GM18507 (cell line): ENCODE measurements at regions not wholly inside any gene's neighbourhood (a gene's known extent, or its start where the extent isn't known, plus 50 kb on each side); places are given as distances from the start of the nearest gene placed in this dataset.

Experiments
- DNase-seq: peaks from one replicate; pipeline ENCODE4 v3.0.0; 2011; ENCODE audit warnings: low read depth; ENCODE audit not compliant: insufficient read length; ENCODE audit errors: extremely low spot score
- FAIRE-seq: peaks from 2 replicates; lab custom pipeline; 2011; peaks lifted over from hg19 to GRCh38; lab: Jason Lieb, UNC

GRCh38 chr1:56442290-56442877 is 137.0 kb downstream of the PLPP3 start:
- DNase-seq: no peak
- FAIRE-seq: no peak

DNA sequence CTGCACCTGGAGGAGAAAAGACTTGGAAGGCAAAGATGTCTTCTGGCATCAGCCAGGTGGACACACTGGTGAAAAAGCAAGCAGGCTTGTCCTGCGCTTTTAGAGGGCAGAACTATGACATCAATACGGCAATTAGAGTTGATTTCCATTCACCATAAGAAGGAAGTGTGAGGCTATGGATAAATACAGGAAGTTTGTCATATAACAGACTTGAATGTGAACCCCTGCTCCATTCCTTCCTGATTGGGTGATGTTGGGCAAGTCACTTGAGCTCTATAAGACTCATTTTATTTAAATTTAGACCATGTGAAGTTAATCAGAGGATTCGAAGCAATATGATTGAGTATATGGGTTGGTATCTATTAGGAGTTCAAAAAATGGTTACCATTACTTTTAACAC is 137.8 kb downstream of the PLPP3 start:
- no peak for DNase-seq

DNA sequence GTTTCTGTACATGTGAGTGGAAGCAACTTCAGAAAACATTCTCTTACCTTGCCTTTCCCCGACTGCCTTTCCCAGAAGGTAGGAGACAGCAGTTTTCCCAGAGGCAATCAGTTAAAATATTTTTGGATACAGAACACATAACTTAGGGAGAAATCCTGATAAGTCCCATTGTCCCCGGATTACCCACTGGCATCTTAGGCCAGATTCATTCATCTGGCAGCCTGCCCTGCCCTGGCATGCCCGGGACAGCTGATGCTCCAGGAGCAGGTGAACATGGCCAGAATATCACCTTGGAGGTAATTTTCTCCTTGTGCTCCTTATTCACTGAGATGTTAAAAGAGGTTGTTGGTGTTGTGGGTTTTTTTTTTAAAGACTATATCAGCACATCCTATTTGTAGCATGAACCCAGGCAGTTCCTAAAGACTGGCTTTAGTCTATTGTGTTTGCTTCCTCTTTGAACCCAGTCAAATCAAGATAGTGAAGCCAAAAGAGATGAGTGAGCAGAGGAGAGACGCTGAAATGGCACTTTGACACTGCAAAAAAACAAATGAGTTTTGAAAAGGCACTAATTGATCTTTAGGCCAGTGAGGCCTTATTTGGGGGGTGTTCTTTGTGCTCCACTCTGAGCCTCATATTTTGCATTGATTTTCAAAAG is 139.6 kb downstream of the PLPP3 start:
- DNase-seq: no peak
- no peak for FAIRE-seq

More for the DNA sequence above, 137.8 kb downstream of the PLPP3 start:
- no peak for FAIRE-seq

DNA sequence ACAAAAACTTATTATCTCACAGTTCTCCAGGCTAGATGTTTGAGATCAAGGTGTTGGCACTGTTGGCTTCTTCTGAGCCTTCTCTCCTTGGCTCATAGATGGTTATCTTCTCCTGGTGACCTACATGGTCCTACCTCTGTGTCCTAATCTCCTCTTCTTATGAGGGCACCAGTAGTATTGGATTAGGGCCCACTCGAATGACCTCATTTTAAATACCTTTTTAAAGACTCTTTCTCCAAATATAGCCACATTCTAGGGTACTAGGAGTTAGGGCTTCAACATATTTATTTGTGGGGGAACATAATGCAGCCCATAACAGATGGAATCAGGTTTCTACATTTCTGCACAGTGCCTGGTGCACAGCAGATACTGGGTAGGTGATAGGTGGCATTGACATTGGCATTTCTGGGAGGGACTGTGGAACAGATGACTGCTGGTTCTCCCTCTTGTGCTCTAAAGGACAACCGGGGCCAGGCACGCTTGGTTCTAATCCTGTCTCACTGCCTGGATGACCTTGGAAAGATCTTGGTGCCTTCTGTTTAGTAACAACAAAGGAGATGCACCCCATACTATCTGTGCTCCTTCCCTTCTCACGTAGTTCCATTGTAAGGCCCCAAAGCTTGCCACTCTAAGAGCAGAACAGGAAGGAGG is 140.3 kb downstream of the PLPP3 start:
- DNase-seq (no peak), FAIRE-seq (no peak)

GRCh38 chr1:56437959-56438358 is 141.4 kb downstream of the PLPP3 start:
- DNase-seq: no peak
- FAIRE-seq: no peak

GRCh38 chr1:56436912-56437417 is 142.4 kb downstream of the PLPP3 start:
- FAIRE-seq (no peak), DNase-seq (no peak)

GRCh38 chr1:56436296-56436695 is 143.1 kb downstream of the PLPP3 start:
- DNase-seq: no peak

DNA sequence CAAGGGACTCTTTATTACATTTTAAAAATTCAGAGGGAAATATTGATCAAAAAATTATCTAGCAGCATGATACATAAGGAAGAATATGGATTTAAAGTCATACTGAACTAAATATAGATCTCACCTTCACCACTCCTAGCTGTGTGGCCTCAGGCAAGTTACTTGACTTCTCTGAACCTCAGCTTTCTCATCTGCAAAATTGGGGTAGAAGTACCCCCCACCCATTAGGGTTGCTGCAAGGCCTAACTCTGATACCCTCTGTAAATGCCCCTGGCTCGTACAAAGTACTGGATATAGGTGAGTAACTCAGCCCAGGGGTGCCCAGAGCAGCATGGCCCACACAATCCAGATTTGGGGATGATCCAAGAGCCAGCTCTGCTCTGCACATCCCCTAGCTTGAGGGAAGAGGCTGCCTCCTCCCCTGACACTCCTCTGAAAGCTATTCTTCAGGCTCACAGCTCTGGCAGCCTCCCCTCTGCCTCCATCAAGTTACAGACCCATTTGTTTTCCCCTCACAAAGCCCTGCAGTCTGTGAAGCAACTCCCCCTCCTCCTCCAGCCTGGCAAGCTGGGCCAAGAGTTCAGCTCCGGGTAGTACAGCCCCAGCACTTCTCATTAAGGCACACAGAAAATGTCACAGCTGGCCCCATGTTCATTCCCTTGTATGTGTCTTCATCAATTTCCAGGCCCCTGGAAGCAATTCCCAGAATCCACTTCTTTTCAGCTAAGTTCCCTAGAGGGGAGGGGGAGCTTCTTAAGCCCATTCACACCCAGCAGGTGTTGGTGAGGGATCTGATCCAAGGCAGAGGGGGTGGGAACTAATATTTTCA is 143.7 kb downstream of the PLPP3 start:
- DNase-seq (no peak), FAIRE-seq (no peak)

More at GRCh38 chr1:56436296-56436695, 143.1 kb downstream of the PLPP3 start:
- no peak for FAIRE-seq

DNA sequence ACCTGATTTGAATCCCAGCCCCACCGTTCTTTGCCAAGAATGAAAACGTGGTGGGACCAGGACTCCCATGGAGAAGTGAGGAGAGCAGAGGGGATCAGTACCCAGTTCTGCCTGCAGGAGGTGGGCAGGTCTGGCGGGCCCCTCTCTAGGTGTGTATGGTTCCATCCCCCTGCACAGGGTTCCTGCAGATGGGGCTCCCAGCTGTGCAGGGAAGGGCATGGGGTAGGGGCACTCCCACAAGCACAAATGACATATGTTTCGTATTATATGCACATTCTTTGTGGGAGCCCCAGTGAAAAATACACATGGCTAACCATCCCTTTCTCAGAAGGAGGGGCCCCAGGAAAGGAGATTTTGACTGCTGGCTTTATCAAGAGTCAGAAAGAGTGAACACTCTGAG is 144.6 kb downstream of the PLPP3 start:
- DNase-seq (no peak), FAIRE-seq (no peak)

DNA sequence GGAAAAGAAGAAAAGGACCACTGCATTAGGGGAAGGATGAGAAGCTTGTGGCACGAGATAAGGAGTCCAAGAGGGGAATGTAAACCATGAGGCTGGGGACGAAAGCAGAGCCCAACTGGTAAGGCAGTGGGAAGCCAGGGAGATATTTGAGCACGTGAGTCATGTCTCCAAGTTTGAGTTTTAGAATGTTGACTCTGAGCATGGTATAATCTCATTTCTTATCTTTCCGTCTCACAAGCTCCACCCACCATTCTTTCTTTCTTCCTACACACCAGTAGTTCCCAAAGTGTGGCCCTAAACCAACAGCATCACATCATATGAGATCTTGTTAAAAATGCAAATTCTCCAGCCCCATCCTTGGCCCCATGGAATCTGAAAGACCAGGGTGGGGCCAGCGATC is 145.3 kb downstream of the PLPP3 start:
- DNase-seq (no peak), FAIRE-seq (no peak)

- DNase-seq (no peak), FAIRE-seq (no peak)
Measured at GRCh38 chr1:56433056-56433577, 146.2 kb downstream of the PLPP3 start.

DNA sequence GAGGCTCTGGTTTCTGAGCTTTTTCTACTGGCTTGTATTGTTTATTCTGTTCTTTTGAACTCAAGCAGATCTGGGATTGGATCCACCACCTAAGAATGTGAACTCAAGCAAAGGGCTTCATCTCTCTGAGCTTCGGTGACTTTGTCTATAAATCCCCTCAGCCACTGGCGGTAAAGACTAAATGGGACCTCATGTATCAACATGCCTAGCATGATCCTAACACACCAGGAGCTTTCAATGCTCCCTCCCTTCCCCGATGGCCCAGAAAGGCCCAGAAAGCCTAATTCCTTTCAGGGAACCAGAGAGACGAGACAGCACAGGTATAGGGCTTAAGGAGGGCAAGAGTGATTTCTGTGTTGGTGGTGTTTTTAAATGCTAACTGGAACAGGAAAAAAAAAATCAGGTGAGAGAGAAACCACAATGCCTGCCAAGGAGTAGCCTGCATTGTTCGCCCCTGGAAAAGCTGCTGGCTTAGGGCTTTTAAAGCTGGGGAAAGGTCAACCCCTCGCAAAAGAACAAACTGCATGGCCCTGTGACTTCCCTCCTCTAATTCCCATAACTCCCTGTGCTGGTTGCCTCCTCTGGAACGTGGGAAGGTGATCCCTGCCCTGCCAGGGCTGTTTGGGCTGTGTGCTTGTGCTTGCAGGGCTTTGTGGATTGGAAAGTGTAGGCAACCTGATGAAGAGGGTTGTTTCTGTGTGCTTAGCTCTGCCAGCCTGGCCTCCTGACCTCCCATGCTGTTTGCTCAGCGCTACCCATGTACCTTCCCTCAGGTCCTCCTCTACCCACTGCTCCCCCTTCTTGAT is 147.0 kb downstream of the PLPP3 start:
- FAIRE-seq: no peak
- no peak for DNase-seq

- FAIRE-seq: no peak
Measured at GRCh38 chr1:56430141-56430839, 149.1 kb downstream of the PLPP3 start.

GRCh38 chr1:56429288-56429687 is 150.1 kb downstream of the PLPP3 start:
- FAIRE-seq: no peak
- no peak for DNase-seq

More at GRCh38 chr1:56430141-56430839, 149.1 kb downstream of the PLPP3 start:
- DNase-seq: no peak

GRCh38 chr1:56426587-56427381 is 152.6 kb downstream of the PLPP3 start:
- FAIRE-seq: no peak

GRCh38 chr1:56425494-56426037 is 153.8 kb downstream of the PLPP3 start:
- FAIRE-seq: no peak

More at GRCh38 chr1:56426587-56427381, 152.6 kb downstream of the PLPP3 start:
- DNase-seq: no peak

DNA sequence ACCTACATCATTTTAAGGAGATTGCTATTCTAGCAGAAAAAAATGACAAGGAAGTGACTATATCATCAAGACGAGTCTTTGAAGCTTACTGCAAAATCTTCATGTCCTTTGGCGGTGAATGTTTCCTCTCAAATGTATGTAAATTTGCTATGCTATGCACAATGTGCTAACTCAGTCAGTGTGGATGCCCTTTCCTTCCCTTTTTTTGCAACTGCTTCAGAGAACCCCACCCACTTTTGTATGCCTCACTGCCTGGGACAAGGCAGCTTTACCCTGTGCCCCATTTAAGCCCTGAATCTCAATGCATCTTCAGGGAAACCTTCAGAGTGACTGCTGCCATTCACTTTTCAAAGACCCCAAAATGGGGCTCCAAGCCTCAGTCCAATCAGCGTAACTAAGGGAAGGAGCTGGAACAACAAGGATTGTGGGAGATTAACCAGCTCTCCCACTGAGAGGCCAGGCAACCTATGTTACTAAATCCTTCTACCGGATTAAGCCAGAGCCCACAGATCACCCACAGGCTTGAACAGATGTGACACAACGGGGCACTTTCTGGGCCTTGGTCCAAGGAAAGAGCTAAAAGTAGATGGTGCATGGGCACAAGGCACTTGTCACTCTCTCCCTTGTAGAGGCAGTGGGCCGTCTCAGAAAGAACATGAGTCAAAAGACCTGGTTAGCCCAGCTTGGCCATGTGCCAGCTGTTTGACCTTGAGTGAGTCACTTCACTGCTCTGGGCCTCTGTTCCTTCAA is 154.4 kb downstream of the PLPP3 start:
- DNase-seq: no peak
- no peak for FAIRE-seq

More at GRCh38 chr1:56425494-56426037, 153.8 kb downstream of the PLPP3 start:
- no peak for DNase-seq
